ENCODE measurements at regions not wholly inside any gene's neighbourhood (a gene's known extent, or its start where the extent isn't known, plus 50 kb on each side); places are given as distances from the start of the nearest gene placed in this dataset.

- DNase-seq = no peak
Observed at GRCh38 chr7:81606078-81606863, 163.6 kb downstream of the HGF start.

GRCh38 chr7:81605493-81605892 lies 164.4 kb downstream of the HGF start:
- no peak for DNase-seq

DNA sequence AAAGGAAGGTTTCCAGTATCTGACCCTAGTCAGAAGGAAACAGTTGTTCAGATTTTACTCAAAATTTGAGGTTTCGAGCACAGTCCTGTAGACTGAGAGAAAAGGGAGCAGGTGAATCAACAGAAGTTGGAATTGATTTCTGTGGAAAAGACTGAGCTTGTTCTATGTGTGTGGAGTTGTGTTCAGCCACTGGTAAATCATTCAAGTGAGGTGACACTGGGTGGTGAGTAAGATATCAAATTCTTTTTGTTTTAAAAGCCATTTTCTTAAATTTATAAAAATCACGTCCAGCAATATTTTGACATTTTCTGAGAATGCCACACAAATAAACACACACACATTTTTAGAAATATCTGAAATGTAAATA lies 165.1 kb downstream of the HGF start:
- DNase-seq = no peak

DNA sequence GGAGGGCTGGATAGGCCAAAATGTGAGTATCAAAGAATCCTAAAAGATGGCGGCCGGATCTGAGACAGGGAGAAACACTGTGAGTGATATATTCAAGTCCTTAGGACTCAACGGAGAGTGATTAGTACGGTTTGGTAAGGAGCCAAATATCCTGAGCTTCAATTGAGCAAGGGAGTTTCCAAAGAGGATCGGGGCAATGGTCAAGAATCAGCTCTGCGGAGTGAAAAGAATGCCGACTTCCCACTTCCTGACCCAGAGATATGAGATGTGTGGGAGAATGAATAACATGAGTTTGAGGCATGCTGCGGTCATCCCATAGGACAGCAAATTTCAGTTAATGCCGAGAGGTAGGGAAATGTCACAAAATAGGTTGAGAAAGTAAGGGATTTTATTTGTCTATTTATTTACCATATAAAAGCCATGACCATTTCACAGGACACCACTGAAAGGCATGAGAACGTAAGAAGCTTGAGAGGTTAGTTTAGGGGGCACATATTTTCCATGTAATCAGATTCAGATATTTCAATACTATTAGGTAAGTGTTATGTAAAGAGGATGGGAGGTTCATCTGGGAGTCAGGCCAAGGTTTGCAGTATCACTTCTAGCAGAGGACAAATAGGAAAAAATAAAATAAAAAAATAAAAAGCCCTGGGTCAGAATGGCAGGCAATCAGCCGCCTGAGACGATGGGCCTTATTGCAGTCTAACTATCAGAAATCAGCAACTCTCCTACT lies 165.6 kb downstream of the HGF start:
- DNase-seq = no peak

DNA sequence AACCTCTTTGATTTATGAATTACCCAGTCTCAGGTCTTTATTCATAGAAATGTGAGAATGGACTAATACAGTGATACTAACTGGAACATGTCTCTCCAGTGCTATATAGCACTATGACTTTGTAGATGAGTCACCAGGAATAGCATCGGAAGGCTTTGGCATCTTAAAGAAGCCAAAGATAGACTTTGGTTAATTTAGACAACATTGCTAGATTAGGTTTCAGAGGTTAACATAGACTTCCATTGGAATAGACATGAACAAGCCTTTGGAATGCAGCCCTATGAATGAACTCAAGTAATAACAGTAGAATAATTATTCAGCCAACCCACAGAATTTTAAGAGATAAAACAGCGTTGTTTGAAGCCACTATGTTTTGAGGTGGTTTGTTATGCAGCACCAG lies 169.2 kb downstream of the HGF start:
- DNase-seq = no peak

DNA sequence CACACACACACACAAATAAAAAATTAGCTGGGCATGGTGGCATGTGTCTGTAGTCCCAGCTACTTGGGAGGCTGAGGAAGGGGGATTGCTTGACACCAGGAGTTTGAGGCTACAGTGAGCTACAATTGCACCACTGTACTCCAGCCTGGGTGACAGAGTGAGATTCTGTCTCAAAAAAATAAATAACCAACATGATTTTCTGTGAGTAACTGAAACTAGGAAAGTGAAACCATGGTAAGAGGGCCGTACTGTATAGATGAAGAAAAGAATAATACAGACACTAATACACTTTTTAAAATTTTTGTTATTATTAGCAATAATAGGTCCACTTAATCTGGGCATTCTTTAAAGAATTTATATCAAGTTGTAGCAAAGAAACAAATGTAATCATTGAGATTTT lies 170.9 kb downstream of the HGF start:
- no peak for DNase-seq

GRCh38 chr7:81594767-81595166 lies 175.1 kb downstream of the HGF start:
- no peak for DNase-seq

- no peak for DNase-seq
Observed at GRCh38 chr7:81590131-81590530, 179.7 kb downstream of the HGF start.

DNA sequence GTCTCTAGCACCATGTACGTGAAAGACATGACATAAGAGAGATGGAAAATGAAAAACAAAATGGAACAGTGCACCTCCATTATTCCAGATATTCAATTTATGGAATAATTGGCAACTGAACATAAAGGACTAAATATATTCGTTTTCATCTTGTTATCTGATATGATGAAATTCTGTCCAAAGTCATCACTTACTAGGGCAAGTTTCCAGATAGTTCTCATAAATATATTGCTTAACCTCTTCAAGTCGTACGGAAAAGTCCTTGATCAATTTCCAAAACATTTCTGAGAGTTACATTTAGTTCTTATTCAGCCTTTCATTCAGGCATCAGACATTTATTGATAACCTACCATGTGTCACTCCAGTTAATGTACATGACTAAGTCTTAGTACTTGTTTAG lies 185.2 kb downstream of the HGF start:
- DNase-seq = no peak

- no peak for DNase-seq
Observed at GRCh38 chr7:81583882-81584533, 185.8 kb downstream of the HGF start.

DNA sequence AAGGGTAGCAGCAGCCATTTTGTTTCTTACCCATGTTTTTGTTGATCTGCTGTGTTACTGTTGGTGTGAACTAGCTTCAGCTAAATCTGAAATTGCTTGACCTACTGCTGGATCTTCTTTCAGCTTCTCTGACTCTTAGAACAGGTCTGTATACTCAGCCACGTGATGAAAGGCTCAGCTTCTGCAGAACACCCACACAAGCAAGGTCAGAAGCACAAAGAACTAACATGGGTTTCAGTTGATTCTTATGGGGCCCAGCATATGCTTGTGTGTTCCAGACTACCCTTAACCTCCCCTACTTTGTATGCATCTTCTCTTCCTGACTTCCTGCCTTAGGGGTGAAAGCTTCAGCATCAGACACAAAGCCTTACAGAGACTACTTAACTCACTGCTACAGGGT lies 186.8 kb downstream of the HGF start:
- no peak for DNase-seq

DNA sequence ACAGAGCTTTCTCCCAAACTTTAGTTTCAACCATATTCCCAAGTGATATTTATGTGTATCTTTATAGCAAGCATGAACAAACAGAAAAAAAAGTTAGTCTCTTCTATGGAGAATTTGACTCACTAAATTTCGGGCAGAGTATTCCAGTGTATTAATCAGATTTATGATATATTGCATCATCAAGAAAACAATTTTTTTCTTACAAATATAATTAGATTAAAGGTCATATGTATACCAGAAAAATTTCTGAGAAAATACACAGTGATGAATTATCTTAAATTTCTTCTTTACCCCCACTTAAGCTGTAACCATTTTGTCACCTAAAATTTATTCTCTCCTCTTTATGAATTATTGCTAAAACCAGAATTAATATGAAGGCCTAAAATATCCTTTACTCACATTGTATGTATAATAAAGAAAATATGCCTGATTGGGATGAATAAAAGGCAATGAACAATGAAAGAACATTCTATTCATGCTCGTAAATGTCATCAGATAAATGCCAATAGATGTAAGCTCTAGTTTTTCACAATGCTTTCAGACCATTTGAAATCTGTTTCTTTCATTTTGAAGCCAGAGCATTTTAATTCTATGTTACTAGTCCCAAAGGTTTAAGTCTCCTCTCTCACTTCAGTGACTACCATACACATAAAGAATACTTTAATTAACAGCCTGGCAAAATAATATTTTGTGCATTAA lies 192.1 kb downstream of the HGF start:
- no peak for DNase-seq

GRCh38 chr7:81574723-81575326 lies 195.0 kb downstream of the HGF start:
- DNase-seq = no peak

GRCh38 chr7:81573932-81574331 lies 195.9 kb downstream of the HGF start:
- no peak for DNase-seq

DNA sequence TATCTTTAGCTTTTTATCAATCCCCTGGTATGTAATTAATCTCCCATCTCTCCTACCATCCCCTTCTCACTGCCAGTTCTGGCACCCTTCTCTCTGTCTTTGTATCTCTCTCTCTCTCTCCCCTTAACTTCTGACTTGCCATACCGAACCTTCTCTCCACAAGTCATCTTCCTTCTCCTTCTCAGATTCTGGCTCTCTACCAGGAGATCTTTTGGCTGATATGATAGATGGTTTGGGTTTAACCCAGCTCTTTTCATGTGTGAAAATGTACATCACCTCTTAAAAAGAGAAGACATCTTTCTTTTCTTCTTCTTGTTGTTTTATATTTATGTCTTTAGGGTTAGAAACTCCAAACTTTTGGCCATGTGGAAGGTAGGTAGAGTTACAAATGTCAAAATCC lies 196.7 kb downstream of the HGF start:
- no peak for DNase-seq

DNA sequence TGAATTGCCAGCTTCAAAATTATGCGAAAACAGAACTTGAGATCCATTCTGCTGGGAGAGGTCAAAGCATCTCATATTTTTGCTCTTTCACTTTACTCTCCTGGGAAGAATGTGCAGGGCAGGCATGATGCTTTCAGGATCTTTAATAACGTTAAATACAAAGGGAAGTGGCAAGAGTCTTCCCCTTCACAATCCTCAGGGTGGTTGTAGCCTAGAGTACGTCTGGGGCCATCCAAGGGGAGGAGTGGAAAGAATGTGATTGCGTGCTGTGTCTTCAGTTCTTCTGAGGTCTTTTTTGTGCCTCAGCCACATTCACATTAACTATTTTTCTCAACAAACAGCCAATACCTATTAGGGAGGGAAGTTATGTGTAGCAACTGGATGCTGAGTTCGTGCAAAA lies 207.3 kb downstream of the HGF start:
- DNase-seq = no peak

DNA sequence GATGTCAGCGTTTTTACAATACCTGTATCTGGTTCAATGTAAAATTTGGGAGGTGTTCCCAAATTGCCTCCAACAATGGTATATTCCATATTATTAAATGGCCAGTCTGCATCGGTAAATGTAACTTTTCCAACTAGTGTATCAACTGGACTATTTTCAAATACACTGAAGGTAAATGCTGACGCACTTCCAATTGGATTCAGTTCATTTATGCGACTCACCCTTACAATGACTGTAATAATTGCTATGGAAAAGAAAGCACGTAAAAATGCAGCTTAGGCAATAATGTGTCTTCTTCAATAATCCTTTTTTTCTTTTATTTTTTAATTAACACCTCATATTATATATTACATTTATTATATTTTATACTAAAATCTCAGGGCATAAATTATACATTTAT lies 209.1 kb downstream of the HGF start:
- no peak for DNase-seq

- DNase-seq = no peak
Observed at GRCh38 chr7:81549484-81550016, 220.3 kb downstream of the HGF start.

- DNase-seq = no peak
Observed at GRCh38 chr7:81534996-81535395, 234.9 kb downstream of the HGF start.

DNA sequence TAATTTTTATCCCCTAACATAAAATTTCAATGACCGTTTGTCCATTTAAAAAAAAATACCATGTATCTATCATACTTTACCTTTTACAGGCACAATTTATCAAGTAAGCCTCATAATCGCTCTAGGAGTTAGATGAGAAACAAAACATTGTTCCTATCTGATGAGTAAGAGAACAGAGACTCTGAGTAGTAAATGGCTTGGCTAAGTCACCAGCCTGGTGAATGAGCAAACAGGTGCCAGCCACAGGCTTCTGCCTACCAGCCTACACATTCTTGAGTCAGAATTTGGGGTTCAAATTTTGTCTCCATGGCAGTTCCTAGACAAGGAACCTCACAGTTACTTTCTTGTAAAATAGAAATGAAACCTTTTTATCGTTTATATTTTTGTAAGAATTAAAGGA lies 235.4 kb downstream of the HGF start:
- no peak for DNase-seq

GRCh38 chr7:81533931-81534330 lies 235.9 kb downstream of the HGF start:
- no peak for DNase-seq

DNA sequence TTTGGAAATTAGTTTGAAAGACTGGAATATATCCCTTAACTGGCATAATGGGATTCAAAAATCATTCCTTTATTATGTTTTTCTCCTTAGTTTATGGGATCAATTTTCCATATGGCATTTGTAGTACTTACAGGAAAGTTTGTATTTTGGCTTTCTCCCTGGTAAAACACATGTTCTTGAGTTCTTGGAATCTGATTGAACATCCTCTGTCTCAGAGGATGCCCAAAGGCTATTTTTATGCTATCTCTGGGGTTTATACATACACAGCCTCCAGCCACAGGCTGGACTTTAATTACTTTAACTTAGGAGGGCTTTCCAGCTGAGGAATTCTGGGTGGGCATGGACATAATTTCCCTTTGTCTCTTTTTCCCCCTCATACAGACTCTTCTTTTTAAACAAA lies 236.4 kb downstream of the HGF start:
- no peak for DNase-seq

GRCh38 chr7:81529785-81530184 lies 240.1 kb downstream of the HGF start:
- no peak for DNase-seq

All from T-helper 1 cell (primary cell).